ENCODE measurements at regions not wholly inside any gene's neighbourhood (a gene's known extent, or its start where the extent isn't known, plus 50 kb on each side); places are given as distances from the start of the nearest gene placed in this dataset.
"Not testable (repeated sequence)": the region's sequence is repeated elsewhere in the genome, so short reads cannot be mapped to it uniquely, and the experiment has no call there.

- DNase-seq (ENCODE audit: extremely low spot score) = no peak
- no peak overlapping the region for H3K4me3 ChIP-seq (ENCODE audit: low read depth, low read length)
- no peaks in the 10 kb centered on the region for H3K4me1 ChIP-seq (ENCODE audit: insufficient read depth)
- no peak overlapping the region for H3K27ac ChIP-seq (ENCODE audit: low read depth)
- 70% methylated on average over 4 of the region's 4 CpGs for WGBS
- H3K36me3 ChIP-seq (ENCODE audit: insufficient read depth) = no peaks in the 10 kb centered on the region
Observed at GRCh38 chr17:70523426-70523825, 354.1 kb downstream of the KCNJ2 start.

GRCh38 chr17:70525035-70525434 lies 355.7 kb downstream of the KCNJ2 start:
- H3K4me3 ChIP-seq (ENCODE audit: low read depth, low read length); H3K36me3 ChIP-seq (ENCODE audit: insufficient read depth); H3K27ac ChIP-seq (ENCODE audit: low read depth); DNase-seq (ENCODE audit: extremely low spot score); H3K4me1 ChIP-seq (ENCODE audit: insufficient read depth): not testable (repeated sequence)
- WGBS = 98% methylated on average over 7 of the region's 7 CpGs

- WGBS = 87% methylated on average over 5 of the region's 5 CpGs
Observed at GRCh38 chr17:70525961-70526360, 356.6 kb downstream of the KCNJ2 start.

GRCh38 chr17:70527364-70527888 lies 358.1 kb downstream of the KCNJ2 start:
- H3K4me3 ChIP-seq (ENCODE audit: low read depth, low read length) = no peak overlapping the region
- H3K4me1 ChIP-seq (ENCODE audit: insufficient read depth) = no peaks in the 10 kb centered on the region
- DNase-seq (ENCODE audit: extremely low spot score) = no peak
- no peaks in the 10 kb centered on the region for H3K36me3 ChIP-seq (ENCODE audit: insufficient read depth)
- H3K27ac ChIP-seq (ENCODE audit: low read depth) = no peak overlapping the region
- WGBS = 89% methylated on average over 3 of the region's 3 CpGs

More at GRCh38 chr17:70525961-70526360, 356.6 kb downstream of the KCNJ2 start:
- no peak overlapping the region for H3K27ac ChIP-seq (ENCODE audit: low read depth)
- H3K4me1 ChIP-seq (ENCODE audit: insufficient read depth) = no peaks in the 10 kb centered on the region
- no peak for DNase-seq (ENCODE audit: extremely low spot score)
- H3K36me3 ChIP-seq (ENCODE audit: insufficient read depth) = no peaks in the 10 kb centered on the region
- no peak overlapping the region for H3K4me3 ChIP-seq (ENCODE audit: low read depth, low read length)

GRCh38 chr17:70533427-70533826 lies 364.1 kb downstream of the KCNJ2 start:
- Histone ChIP-seq H3K4me1 (ENCODE audit: insufficient read depth) (no peaks in the 10 kb centered on the region), H3K27ac (ENCODE audit: low read depth) (no peak overlapping the region), H3K4me3 (ENCODE audit: low read depth, low read length) (no peak overlapping the region), H3K36me3 (ENCODE audit: insufficient read depth) (no peaks in the 10 kb centered on the region)
- no peak for DNase-seq (ENCODE audit: extremely low spot score)
- WGBS = 26% methylated on average over 2 of the region's 2 CpGs

- H3K36me3 ChIP-seq (ENCODE audit: insufficient read depth) = no peaks in the 10 kb centered on the region
- 90% methylated on average over 1 of the region's 1 CpG for WGBS
- no peak overlapping the region for H3K4me3 ChIP-seq (ENCODE audit: low read depth, low read length)
- H3K27ac ChIP-seq (ENCODE audit: low read depth) = no peak overlapping the region
- no peaks in the 10 kb centered on the region for H3K4me1 ChIP-seq (ENCODE audit: insufficient read depth)
- no peak for DNase-seq (ENCODE audit: extremely low spot score)
Observed at GRCh38 chr17:70535986-70536385, 366.7 kb downstream of the KCNJ2 start.

GRCh38 chr17:70539132-70539924 lies 370.0 kb downstream of the KCNJ2 start:
- no peaks in the 10 kb centered on the region for H3K4me1 ChIP-seq (ENCODE audit: insufficient read depth)
- H3K4me3 ChIP-seq (ENCODE audit: low read depth, low read length) = no peak overlapping the region
- WGBS = 67% methylated on average over 7 of the region's 7 CpGs
- no peaks in the 10 kb centered on the region for H3K36me3 ChIP-seq (ENCODE audit: insufficient read depth)
- H3K27ac ChIP-seq (ENCODE audit: low read depth) = no peak overlapping the region
- DNase-seq (ENCODE audit: extremely low spot score) = no peak

- WGBS = 77% methylated on average over 4 of the region's 4 CpGs
- H3K4me1 ChIP-seq (ENCODE audit: insufficient read depth) = no peaks in the 10 kb centered on the region
- H3K36me3 ChIP-seq (ENCODE audit: insufficient read depth) = no peaks in the 10 kb centered on the region
- no peak for DNase-seq (ENCODE audit: extremely low spot score)
- H3K27ac ChIP-seq (ENCODE audit: low read depth) = no peak overlapping the region
- H3K4me3 ChIP-seq (ENCODE audit: low read depth, low read length) = no peak overlapping the region
Observed at GRCh38 chr17:70542876-70543275, 373.5 kb downstream of the KCNJ2 start.

- 92% methylated on average over 1 of the region's 1 CpG for WGBS
- Histone ChIP-seq H3K27ac (ENCODE audit: low read depth) (no peak overlapping the region), H3K36me3 (ENCODE audit: insufficient read depth) (no peaks in the 10 kb centered on the region), H3K4me3 (ENCODE audit: low read depth, low read length) (no peak overlapping the region), H3K4me1 (ENCODE audit: insufficient read depth) (no peaks in the 10 kb centered on the region)
- no peak for DNase-seq (ENCODE audit: extremely low spot score)
Observed at GRCh38 chr17:70544317-70544716, 375.0 kb downstream of the KCNJ2 start.

GRCh38 chr17:70552230-70552981 lies 383.1 kb downstream of the KCNJ2 start:
- no peak overlapping the region for H3K27ac ChIP-seq (ENCODE audit: low read depth)
- no peak overlapping the region for H3K4me3 ChIP-seq (ENCODE audit: low read depth, low read length)
- peak; percentile 18 for DNase-seq (ENCODE audit: extremely low spot score)
- 24% methylated on average over 8 of the region's 8 CpGs for whole genome bisulfite sequencing
- H3K36me3 ChIP-seq (ENCODE audit: insufficient read depth) = no peaks in the 10 kb centered on the region
- no peaks in the 10 kb centered on the region for H3K4me1 ChIP-seq (ENCODE audit: insufficient read depth)

- Histone ChIP-seq H3K4me1 (ENCODE audit: insufficient read depth) (no peaks in the 10 kb centered on the region), H3K36me3 (ENCODE audit: insufficient read depth) (no peaks in the 10 kb centered on the region), H3K4me3 (ENCODE audit: low read depth, low read length) (no peak overlapping the region), H3K27ac (ENCODE audit: low read depth) (no peak overlapping the region)
- no peak for DNase-seq (ENCODE audit: extremely low spot score)
Observed at GRCh38 chr17:70552982-70553334, 383.6 kb downstream of the KCNJ2 start.

- no peaks in the 10 kb centered on the region for H3K36me3 ChIP-seq (ENCODE audit: insufficient read depth)
- H3K4me1 ChIP-seq (ENCODE audit: insufficient read depth) = no peaks in the 10 kb centered on the region
- H3K27ac ChIP-seq (ENCODE audit: low read depth) = no peak overlapping the region
- no peak overlapping the region for H3K4me3 ChIP-seq (ENCODE audit: low read depth, low read length)
- no peak for DNase-seq (ENCODE audit: extremely low spot score)
Observed at GRCh38 chr17:70555723-70556122, 386.4 kb downstream of the KCNJ2 start.

- DNase-seq (ENCODE audit: extremely low spot score) = no peak
- Histone ChIP-seq H3K36me3 (ENCODE audit: insufficient read depth) (no peaks in the 10 kb centered on the region), H3K27ac (ENCODE audit: low read depth) (no peak overlapping the region), H3K4me1 (ENCODE audit: insufficient read depth) (no peaks in the 10 kb centered on the region), H3K4me3 (ENCODE audit: low read depth, low read length) (no peak overlapping the region)
- 52% methylated on average over 3 of the region's 3 CpGs for WGBS
Observed at GRCh38 chr17:70558821-70559220, 389.5 kb downstream of the KCNJ2 start.

GRCh38 chr17:70560471-70560870 lies 391.1 kb downstream of the KCNJ2 start:
- DNase-seq (ENCODE audit: extremely low spot score) = no peak
- Histone ChIP-seq H3K4me3 (ENCODE audit: low read depth, low read length) (no peak overlapping the region), H3K36me3 (ENCODE audit: insufficient read depth) (no peaks in the 10 kb centered on the region), H3K4me1 (ENCODE audit: insufficient read depth) (no peaks in the 10 kb centered on the region), H3K27ac (ENCODE audit: low read depth) (no peak overlapping the region)
- 84% methylated on average over 1 of the region's 1 CpG for WGBS

Data from urinary bladder (tissue), 3 donors.